ENCODE measurements at regions not wholly inside any gene's neighbourhood (a gene's known extent, or its start where the extent isn't known, plus 50 kb on each side); places are given as distances from the start of the nearest gene placed in this dataset.

GRCh38 chr5:174999581-174999980 is 275.2 kb downstream of the MSX2 start:
- H3K27ac Mint-ChIP-seq (ENCODE audit: unreplicated experiment), result no peak overlapping the region
- peaks cover 1% of the 10 kb centered on the region for H3K27me3 Mint-ChIP-seq (ENCODE audit: low read depth)
- H3K9me3 Mint-ChIP-seq (ENCODE audit: low read depth), result peaks cover 9% of the 10 kb centered on the region

DNA sequence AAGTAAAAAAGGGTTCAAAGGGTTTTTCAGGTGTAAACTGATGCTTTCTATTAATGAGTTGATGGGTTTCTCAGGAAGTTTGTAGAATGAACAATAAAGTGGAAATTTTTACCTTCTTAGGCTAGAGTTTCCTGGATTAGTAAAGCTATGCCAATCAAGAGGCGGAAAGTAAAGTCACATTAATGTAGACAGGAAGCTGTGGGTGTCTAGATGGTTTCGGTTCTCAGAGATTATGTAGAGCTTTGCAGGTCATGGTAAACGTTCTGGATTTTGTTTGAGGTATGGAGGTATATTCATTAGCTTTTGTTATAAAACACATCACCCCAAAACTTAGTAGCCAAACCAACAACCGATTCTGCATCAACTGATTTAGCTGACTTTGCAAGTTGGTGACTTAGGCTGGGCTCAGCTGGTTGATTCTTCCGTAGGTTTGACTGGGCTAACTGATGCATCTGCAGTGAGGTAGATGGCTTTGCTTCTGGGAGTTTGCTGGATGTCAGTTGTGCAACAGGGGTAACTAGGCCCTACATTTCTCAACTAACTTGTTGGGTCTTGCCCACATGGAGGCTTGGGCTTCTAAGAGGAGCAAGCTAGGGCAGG is 273.8 kb downstream of the MSX2 start:
- Mint-ChIP-seq H3K9me3 (ENCODE audit: low read depth) (peaks cover 9% of the 10 kb centered on the region), H3K4me1 (ENCODE audit: low read depth) (no peaks in the 10 kb centered on the region), H3K36me3 (ENCODE audit: low read depth) (no peaks in the 10 kb centered on the region), H3K4me3 (ENCODE audit: unreplicated experiment) (no peak overlapping the region), H3K27me3 (ENCODE audit: low read depth) (peaks cover 1% of the 10 kb centered on the region), H3K27ac (ENCODE audit: unreplicated experiment) (no peak overlapping the region)
- no peak for DNase-seq (ENCODE audit: low spot score)
- TF ChIP-seq, protein P1, sequence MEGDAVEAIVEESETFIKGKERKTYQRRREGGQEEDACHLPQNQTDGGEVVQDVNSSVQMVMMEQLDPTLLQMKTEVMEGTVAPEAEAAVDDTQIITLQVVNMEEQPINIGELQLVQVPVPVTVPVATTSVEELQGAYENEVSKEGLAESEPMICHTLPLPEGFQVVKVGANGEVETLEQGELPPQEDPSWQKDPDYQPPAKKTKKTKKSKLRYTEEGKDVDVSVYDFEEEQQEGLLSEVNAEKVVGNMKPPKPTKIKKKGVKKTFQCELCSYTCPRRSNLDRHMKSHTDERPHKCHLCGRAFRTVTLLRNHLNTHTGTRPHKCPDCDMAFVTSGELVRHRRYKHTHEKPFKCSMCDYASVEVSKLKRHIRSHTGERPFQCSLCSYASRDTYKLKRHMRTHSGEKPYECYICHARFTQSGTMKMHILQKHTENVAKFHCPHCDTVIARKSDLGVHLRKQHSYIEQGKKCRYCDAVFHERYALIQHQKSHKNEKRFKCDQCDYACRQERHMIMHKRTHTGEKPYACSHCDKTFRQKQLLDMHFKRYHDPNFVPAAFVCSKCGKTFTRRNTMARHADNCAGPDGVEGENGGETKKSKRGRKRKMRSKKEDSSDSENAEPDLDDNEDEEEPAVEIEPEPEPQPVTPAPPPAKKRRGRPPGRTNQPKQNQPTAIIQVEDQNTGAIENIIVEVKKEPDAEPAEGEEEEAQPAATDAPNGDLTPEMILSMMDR (IDR thresholded peaks at IDR 0.05), result no peak

More at GRCh38 chr5:174999581-174999980, 275.2 kb downstream of the MSX2 start:
- H3K4me1 Mint-ChIP-seq (ENCODE audit: low read depth), result no peaks in the 10 kb centered on the region
- DNase-seq (ENCODE audit: low spot score), result no peak
- TF ChIP-seq, protein P1 (IDR thresholded peaks at IDR 0.05), result no peak
- H3K36me3 Mint-ChIP-seq (ENCODE audit: low read depth), result no peaks in the 10 kb centered on the region
- no peak overlapping the region for H3K4me3 Mint-ChIP-seq (ENCODE audit: unreplicated experiment)

- no peak overlapping the region for H3K27ac Mint-ChIP-seq (ENCODE audit: unreplicated experiment)
- H3K27me3 Mint-ChIP-seq (ENCODE audit: low read depth), result peaks cover 1% of the 10 kb centered on the region
- no peaks in the 10 kb centered on the region for H3K4me1 Mint-ChIP-seq (ENCODE audit: low read depth)
- H3K9me3 Mint-ChIP-seq (ENCODE audit: low read depth), result peaks cover 9% of the 10 kb centered on the region
- TF ChIP-seq, protein P1 (IDR thresholded peaks at IDR 0.05), result no peak
- H3K4me3 Mint-ChIP-seq (ENCODE audit: unreplicated experiment), result no peak overlapping the region
- no peaks in the 10 kb centered on the region for H3K36me3 Mint-ChIP-seq (ENCODE audit: low read depth)
- DNase-seq (ENCODE audit: low spot score), result no peak
Measured at GRCh38 chr5:174997688-174998087, 273.3 kb downstream of the MSX2 start.

DNA sequence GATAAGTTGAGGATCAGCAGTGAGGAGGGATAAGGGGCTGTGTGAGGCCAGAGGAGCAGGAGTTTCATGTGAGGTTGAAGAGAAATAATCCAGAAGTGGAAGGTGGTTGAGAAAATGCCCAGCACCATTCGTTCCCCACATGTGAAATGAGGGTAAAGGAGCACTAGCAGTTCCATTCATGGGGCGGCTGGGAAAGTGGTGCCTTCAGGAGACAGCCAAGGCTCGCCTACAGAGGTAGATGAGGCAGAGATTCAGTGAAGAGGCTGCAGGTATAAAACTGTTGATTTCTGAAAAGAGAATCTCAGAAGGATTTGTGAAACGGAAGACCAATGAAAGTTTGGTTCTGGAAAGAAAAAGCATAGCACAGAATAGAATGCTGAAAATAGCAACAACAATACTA is 272.6 kb downstream of the MSX2 start:
- no peaks in the 10 kb centered on the region for H3K4me1 Mint-ChIP-seq (ENCODE audit: low read depth)
- H3K36me3 Mint-ChIP-seq (ENCODE audit: low read depth), result no peaks in the 10 kb centered on the region
- no peak for DNase-seq (ENCODE audit: low spot score)
- no peak overlapping the region for H3K27ac Mint-ChIP-seq (ENCODE audit: unreplicated experiment)
- TF ChIP-seq, protein P1 (IDR thresholded peaks at IDR 0.05), result no peak
- peaks cover 1% of the 10 kb centered on the region for H3K27me3 Mint-ChIP-seq (ENCODE audit: low read depth)
- H3K4me3 Mint-ChIP-seq (ENCODE audit: unreplicated experiment), result no peak overlapping the region
- H3K9me3 Mint-ChIP-seq (ENCODE audit: low read depth), result peaks cover 9% of the 10 kb centered on the region

GRCh38 chr5:174995827-174996226 is 271.4 kb downstream of the MSX2 start:
- TF ChIP-seq, protein P1 (IDR thresholded peaks at IDR 0.05), result no peak
- DNase-seq (ENCODE audit: low spot score), result no peak
- H3K27ac Mint-ChIP-seq (ENCODE audit: unreplicated experiment), result no peak overlapping the region
- peaks cover 1% of the 10 kb centered on the region for H3K27me3 Mint-ChIP-seq (ENCODE audit: low read depth)
- H3K4me1 Mint-ChIP-seq (ENCODE audit: low read depth), result no peaks in the 10 kb centered on the region
- no peak overlapping the region for H3K4me3 Mint-ChIP-seq (ENCODE audit: unreplicated experiment)
- peaks cover 9% of the 10 kb centered on the region for H3K9me3 Mint-ChIP-seq (ENCODE audit: low read depth)
- H3K36me3 Mint-ChIP-seq (ENCODE audit: low read depth), result no peaks in the 10 kb centered on the region
